ENCODE measurements at regions not wholly inside any gene's neighbourhood (a gene's known extent, or its start where the extent isn't known, plus 50 kb on each side); places are given as distances from the start of the nearest gene placed in this dataset.

GRCh38 chr1:223000632-223001031 is 142.4 kb downstream of the TLR5 start:
- Histone ChIP-seq H3K4me1 (peaks cover 35% of the 10 kb centered on the region), H3K36me3 (ENCODE audit: control insufficient read depth, insufficient read depth, low read length) (no peaks in the 10 kb centered on the region), H3K27me3 (replicated peaks; ENCODE audit: control insufficient read depth, insufficient read depth, low read length) (no peaks in the 10 kb centered on the region), H3K9me3 (no peaks in the 10 kb centered on the region), H3K4me3 (ENCODE audit: low read depth, low read length) (no peak overlapping the region)
- Mint-ChIP-seq H3K9me3 (ENCODE audit: unreplicated experiment) (no peaks in the 10 kb centered on the region), H3K4me1 (ENCODE audit: low read depth, unreplicated experiment) (peaks cover 34% of the 10 kb centered on the region), H3K4me3 (ENCODE audit: unreplicated experiment) (peak overlapping the region; percentile 41), H3K27me3 (ENCODE audit: insufficient read depth, unreplicated experiment) (no peaks in the 10 kb centered on the region), H3K36me3 (ENCODE audit: insufficient read depth, unreplicated experiment) (peaks cover 6% of the 10 kb centered on the region), H3K27ac (ENCODE audit: unreplicated experiment) (peak overlapping the region; percentile 76)
- ChIA-PET CTCF (interaction anchor here (0.6 kb wide), 1 partner anchor 88 kb away, joined by 3 read pairs; no protein-coding TSS in a partner anchor), POLR2A (no interaction called here)
- DNase-seq: peak in 1 of 2 experiments; percentile 53
- intact Hi-C loops (cut with micrococcal nuclease; ENCODE audit: unreplicated experiment): loop anchor here (1.0 to 5.0 kb wide), 2 partner anchors 14 to 188 kb away; no protein-coding TSS in a partner anchor
- no peak for TF ChIP-seq CTCF (IDR thresholded peaks at IDR 0.05; ENCODE audit: insufficient read depth in 1 of 2, low read depth in 1 of 2, low read length in 1 of 2, severe bottlenecking in 1 of 2, unreplicated experiment in 1 of 2)
- no TSS peak for BruUV-seq (replicated peaks)

DNA sequence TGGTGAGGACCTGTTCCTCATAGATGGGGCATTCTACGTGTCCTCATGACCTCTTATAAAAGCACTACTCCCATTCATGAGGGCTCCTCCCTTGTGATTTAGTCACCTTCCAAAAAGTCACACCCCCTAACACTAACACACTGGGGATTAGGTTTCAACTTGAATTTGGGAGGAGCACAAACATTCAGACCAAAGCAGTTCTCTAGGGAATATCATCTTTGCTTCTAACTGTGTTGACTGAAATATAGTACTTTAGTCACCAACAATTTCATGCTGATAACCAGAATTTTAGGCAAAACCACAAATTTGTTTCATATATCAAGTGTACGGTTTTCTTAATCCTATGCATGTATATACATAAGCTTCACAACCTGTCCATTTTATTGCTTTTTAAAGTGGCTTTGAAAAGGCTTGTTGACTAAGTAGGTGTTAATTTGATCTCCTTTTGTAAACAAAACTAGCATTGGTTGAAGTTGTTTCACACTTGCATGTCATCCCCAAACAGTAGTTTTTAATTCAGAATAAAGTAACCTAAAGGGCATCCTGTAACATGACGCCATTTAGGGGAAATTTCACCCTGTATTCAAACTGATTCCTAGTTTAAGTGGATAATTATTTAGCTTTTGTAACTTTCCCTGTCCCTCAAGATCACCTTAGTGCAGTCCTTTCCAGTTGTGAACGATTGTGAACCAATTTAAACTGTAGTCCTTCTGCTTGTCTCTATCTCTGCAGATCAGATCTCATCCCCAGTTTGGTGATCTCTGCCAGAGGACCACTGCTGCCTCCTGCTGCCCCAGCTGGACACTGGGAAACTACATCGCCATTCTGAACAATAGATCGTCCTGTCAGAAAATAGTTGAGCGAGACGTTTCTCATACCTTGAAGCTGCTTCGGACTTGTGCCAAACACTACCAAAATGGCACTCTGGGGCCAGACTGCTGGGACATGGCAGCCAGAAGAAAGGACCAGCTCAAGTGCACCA is 141.1 kb downstream of the TLR5 start:
- Histone ChIP-seq H3K36me3 (ENCODE audit: control insufficient read depth, insufficient read depth, low read length) (no peaks in the 10 kb centered on the region), H3K4me1 (peaks cover 28% of the 10 kb centered on the region), H3K27me3 (replicated peaks; ENCODE audit: control insufficient read depth, insufficient read depth, low read length) (no peaks in the 10 kb centered on the region), H3K9me3 (no peaks in the 10 kb centered on the region), H3K4me3 (ENCODE audit: low read depth, low read length) (no peak overlapping the region)
- intact Hi-C loops (cut with micrococcal nuclease; ENCODE audit: unreplicated experiment): loop anchor here (1.0 to 5.0 kb wide), 2 partner anchors 190 to 209 kb away; no protein-coding TSS in a partner anchor
- H3K9me3 Mint-ChIP-seq (ENCODE audit: unreplicated experiment): no peaks in the 10 kb centered on the region
- CTCF ChIA-PET: no interaction called here
- POLR2A ChIA-PET: no interaction called here
- no TSS peak for BruUV-seq (replicated peaks)
- TF ChIP-seq CTCF (IDR thresholded peaks at IDR 0.05; ENCODE audit: insufficient read depth in 1 of 2, low read depth in 1 of 2, low read length in 1 of 2, severe bottlenecking in 1 of 2, unreplicated experiment in 1 of 2): peak in 1 of 2 experiments; percentile 3
- peaks cover 26% of the 10 kb centered on the region for H3K4me1 Mint-ChIP-seq (ENCODE audit: low read depth, unreplicated experiment)
- no peak overlapping the region for H3K27ac Mint-ChIP-seq (ENCODE audit: unreplicated experiment)
- no peak overlapping the region for H3K4me3 Mint-ChIP-seq (ENCODE audit: unreplicated experiment)
- DNase-seq: no peak
- H3K27me3 Mint-ChIP-seq (ENCODE audit: insufficient read depth, unreplicated experiment): no peaks in the 10 kb centered on the region
- peaks cover 6% of the 10 kb centered on the region for H3K36me3 Mint-ChIP-seq (ENCODE audit: insufficient read depth, unreplicated experiment)

GRCh38 chr1:223003549-223003948 is 139.5 kb downstream of the TLR5 start:
- Histone ChIP-seq H3K27me3 (replicated peaks; ENCODE audit: control insufficient read depth, insufficient read depth, low read length) (no peaks in the 10 kb centered on the region), H3K4me1 (peaks cover 28% of the 10 kb centered on the region), H3K4me3 (ENCODE audit: low read depth, low read length) (no peak overlapping the region), H3K9me3 (no peaks in the 10 kb centered on the region), H3K36me3 (ENCODE audit: control insufficient read depth, insufficient read depth, low read length) (no peaks in the 10 kb centered on the region)
- TF ChIP-seq CTCF (IDR thresholded peaks at IDR 0.05; ENCODE audit: insufficient read depth in 1 of 2, low read depth in 1 of 2, low read length in 1 of 2, severe bottlenecking in 1 of 2, unreplicated experiment in 1 of 2): no peak
- CTCF ChIA-PET: no interaction called here
- Mint-ChIP-seq H3K27me3 (ENCODE audit: insufficient read depth, unreplicated experiment) (no peaks in the 10 kb centered on the region), H3K4me3 (ENCODE audit: unreplicated experiment) (no peak overlapping the region), H3K4me1 (ENCODE audit: low read depth, unreplicated experiment) (peaks cover 26% of the 10 kb centered on the region), H3K9me3 (ENCODE audit: unreplicated experiment) (no peaks in the 10 kb centered on the region), H3K27ac (ENCODE audit: unreplicated experiment) (no peak overlapping the region), H3K36me3 (ENCODE audit: insufficient read depth, unreplicated experiment) (peaks cover 6% of the 10 kb centered on the region)
- no TSS peak for BruUV-seq (replicated peaks)
- DNase-seq: no peak
- POLR2A ChIA-PET: no interaction called here
- intact Hi-C loops (cut with micrococcal nuclease; ENCODE audit: unreplicated experiment): loop anchor here (5.0 kb wide), 1 partner anchor 191 kb away; no protein-coding TSS in a partner anchor

Data from Caco-2 (cell line).